ENCODE measurements at regions not wholly inside any gene's neighbourhood (a gene's known extent, or its start where the extent isn't known, plus 50 kb on each side); places are given as distances from the start of the nearest gene placed in this dataset.
"Not testable (repeated sequence)": the region's sequence is repeated elsewhere in the genome, so short reads cannot be mapped to it uniquely, and the experiment has no call there.

DNA sequence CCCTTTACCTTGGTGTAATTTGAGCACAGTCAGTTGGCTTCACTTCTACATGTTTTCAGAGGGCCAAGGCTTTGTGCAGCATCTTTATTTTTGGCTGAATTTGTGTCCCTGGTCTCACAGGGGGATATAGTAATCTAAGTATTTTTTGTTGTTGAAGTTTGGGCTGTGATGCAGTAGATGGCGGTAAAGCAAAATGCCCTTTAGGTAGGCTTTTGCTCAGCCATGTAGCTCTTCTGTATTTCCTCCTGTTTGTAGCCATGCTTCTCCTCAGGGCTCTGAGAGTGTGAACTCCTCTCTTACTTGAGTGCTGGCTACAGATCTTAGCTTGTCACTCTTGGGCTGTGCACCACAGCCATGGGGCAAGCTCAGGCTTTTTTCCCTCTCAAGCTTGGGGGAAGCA is 328.6 kb downstream of the SLITRK5 start:
- Mint-ChIP-seq H3K9me3 (peaks cover 0 to 8% of the 10 kb centered on the region in 2 donors), H3K36me3 (no peaks in the 10 kb centered on the region), H3K27ac (peak overlapping the region in 1 of 2 donors; percentile 56)
- ATAC-seq = no peak
- no peak for DNase-seq (ENCODE audit: low spot score in 2 of 2)

DNA sequence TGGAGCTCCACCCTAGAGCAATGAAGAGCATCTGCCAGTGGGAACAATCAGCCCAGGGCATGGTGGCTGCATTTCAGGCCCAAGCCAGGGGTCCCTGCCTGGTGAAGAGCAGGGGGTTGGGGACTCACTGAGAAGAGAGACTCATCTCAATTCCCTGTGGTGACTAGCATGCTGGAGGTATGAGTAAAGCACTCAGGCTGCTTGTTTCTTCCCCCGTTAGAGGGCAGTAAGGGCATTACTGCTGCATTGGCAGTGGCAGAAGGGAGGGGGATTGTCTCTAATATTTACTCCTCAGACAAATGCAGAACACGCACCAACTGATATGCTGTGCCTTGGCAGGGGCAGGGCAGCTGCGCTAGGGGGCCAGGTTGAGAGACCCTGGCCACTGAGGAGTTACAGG is 329.1 kb downstream of the SLITRK5 start:
- DNase-seq (ENCODE audit: low spot score in 2 of 2) = no peak
- Mint-ChIP-seq H3K36me3 (no peaks in the 10 kb centered on the region), H3K9me3 (peaks cover 0 to 8% of the 10 kb centered on the region in 2 donors), H3K27ac (no peak overlapping the region)
- ATAC-seq = no peak

DNA sequence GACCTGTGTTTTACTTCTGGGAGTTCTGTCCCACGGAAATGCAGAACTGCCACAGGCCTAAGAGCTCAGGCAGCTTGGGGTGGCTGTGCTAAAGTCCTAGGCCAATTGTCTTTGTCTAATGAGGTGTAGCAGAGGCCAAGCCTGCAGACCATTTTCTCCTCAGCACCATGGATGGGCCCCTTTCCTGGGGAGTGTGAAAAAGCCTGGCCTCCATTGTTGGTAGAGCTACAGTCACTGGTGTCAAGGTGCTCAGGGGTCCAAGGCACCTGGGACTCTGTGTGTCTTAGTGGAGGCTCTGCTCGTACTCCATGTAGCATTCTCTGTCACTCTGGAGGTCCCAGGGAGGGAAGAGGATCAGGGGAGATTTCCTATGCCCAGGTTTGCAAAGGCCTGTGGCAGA is 329.6 kb downstream of the SLITRK5 start:
- DNase-seq (ENCODE audit: low spot score in 2 of 2) (no peak), ATAC-seq (no peak)
- Mint-ChIP-seq H3K9me3 (peaks cover 0 to 8% of the 10 kb centered on the region in 2 donors), H3K36me3 (no peaks in the 10 kb centered on the region), H3K27ac (no peak overlapping the region)

- Mint-ChIP-seq H3K9me3 (no peaks in the 10 kb centered on the region), H3K36me3 (no peaks in the 10 kb centered on the region), H3K27ac (no peak overlapping the region)
- DNase-seq (ENCODE audit: low spot score in 2 of 2) = no peak
- ATAC-seq = no peak
Measured at GRCh38 chr13:88005188-88005587, 334.0 kb downstream of the SLITRK5 start.

- H3K9me3 Mint-ChIP-seq = peaks cover 10 to 13% of the 10 kb centered on the region in 2 donors
- no peak for ATAC-seq
- peaks cover 5 to 19% of the 10 kb centered on the region in 2 donors for H3K36me3 Mint-ChIP-seq
- no peak for DNase-seq (ENCODE audit: low spot score in 2 of 2)
- H3K27ac Mint-ChIP-seq = no peak overlapping the region
Measured at GRCh38 chr13:88014527-88014926, 343.4 kb downstream of the SLITRK5 start.

DNA sequence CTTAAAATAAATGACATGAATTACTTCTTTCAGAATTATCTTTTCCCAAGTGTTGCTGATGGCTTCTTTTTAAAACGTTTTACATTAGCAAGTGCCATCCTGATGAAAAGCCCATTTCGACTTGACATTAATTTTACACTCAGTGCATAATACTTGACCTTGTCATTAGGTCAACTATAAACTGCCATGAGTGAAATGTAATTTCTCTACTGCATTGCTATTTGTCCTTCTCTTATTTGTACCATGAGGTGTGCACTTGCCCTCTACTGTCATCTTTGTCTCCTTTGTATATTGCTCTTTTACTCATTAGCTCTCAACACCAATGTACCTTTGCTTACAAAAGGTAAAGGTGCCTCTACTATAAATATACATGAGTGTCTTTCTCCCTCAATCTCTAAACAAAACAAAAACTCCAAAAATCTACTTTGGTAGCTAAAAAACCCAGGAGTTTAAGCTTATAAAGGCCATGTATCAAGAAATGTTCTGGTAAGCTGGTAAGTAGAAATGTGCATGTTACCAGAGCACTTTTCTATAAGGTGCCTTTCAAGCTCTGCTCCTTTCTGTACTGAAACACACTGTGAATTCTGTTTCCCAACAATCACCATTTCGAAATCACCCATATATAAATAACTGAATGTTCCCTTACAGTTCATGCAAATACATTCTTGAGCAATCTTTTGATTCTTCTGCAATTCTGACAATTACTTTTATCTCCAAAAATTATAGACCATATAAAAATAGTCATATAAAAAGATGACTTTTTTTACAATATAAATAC is 351.4 kb downstream of the SLITRK5 start:
- Mint-ChIP-seq H3K36me3 (peaks cover 0 to 19% of the 10 kb centered on the region in 2 donors), H3K27ac (no peak overlapping the region), H3K9me3 (peaks cover 6 to 8% of the 10 kb centered on the region in 2 donors)
- ATAC-seq (no peak), DNase-seq (ENCODE audit: low spot score in 2 of 2) (no peak)

DNA sequence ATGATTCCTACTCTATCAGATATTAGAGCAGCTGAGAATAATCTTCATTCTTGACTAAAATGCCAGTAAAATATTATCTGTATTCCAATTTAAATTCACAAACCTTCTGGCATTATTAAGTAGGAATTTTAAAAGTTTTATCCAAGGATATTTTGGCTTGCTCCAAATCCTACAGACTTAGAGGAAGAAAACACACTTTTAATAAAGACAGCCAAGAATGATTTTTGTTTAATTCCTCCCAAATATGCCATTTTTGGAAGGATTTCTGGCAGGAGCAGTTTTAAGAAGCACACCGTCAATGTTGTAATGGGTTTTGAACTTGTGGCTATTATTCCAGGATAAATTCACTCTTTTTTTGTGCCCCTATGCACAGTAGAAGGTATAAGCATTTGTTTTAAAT is 355.1 kb downstream of the SLITRK5 start:
- Mint-ChIP-seq H3K27ac (no peak overlapping the region), H3K9me3 (no peaks in the 10 kb centered on the region), H3K36me3 (no peaks in the 10 kb centered on the region)
- ATAC-seq (no peak), DNase-seq (ENCODE audit: low spot score in 2 of 2) (no peak)

- ATAC-seq (no peak), DNase-seq (ENCODE audit: low spot score in 2 of 2) (no peak)
- Mint-ChIP-seq H3K9me3 (peaks cover 0 to 3% of the 10 kb centered on the region in 2 donors), H3K27ac (no peak overlapping the region), H3K36me3 (no peaks in the 10 kb centered on the region)
Measured at GRCh38 chr13:88031980-88032559, 360.9 kb downstream of the SLITRK5 start.

- not testable (repeated sequence) for DNase-seq (ENCODE audit: low spot score in 2 of 2); H3K36me3 Mint-ChIP-seq; ATAC-seq; H3K27ac Mint-ChIP-seq; H3K9me3 Mint-ChIP-seq
Measured at GRCh38 chr13:88036205-88036604, 365.0 kb downstream of the SLITRK5 start.

DNA sequence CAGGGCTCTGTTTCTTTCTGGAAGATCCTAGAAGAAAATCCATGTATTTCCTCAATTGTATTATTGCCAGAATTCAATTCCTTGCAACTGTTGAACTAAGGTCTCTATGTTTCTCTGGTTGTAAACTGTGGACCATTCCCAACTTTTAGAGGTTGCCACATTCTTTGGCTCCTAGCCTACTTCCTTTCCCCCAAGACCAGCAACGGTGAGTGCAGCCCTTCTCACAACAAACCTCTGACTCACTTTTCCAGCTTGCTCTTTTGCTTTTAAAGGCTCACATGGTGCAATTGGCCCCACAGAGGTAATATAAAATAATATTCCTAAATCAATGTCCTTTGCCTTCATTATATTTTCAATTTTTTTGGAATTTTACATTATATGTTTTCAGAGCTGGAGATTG is 371.3 kb downstream of the SLITRK5 start:
- no peak for ATAC-seq
- Mint-ChIP-seq H3K27ac (no peak overlapping the region), H3K9me3 (no peaks in the 10 kb centered on the region), H3K36me3 (no peaks in the 10 kb centered on the region)
- no peak for DNase-seq (ENCODE audit: low spot score in 2 of 2)

GRCh38 chr13:88051746-88052482 is 380.7 kb downstream of the SLITRK5 start:
- Mint-ChIP-seq H3K36me3 (peaks cover 0 to 5% of the 10 kb centered on the region in 2 donors), H3K9me3 (peaks cover 14 to 15% of the 10 kb centered on the region in 2 donors), H3K27ac (no peak overlapping the region)
- ATAC-seq (no peak), DNase-seq (ENCODE audit: low spot score in 2 of 2) (peak in 1 of 2 donors; percentile 40)

GRCh38 chr13:88063741-88064140 is 392.6 kb downstream of the SLITRK5 start:
- H3K27ac Mint-ChIP-seq = no peak overlapping the region
- DNase-seq (ENCODE audit: low spot score in 2 of 2) (no peak), ATAC-seq (no peak)
- H3K36me3 Mint-ChIP-seq = no peaks in the 10 kb centered on the region
- peaks cover 8 to 18% of the 10 kb centered on the region in 2 donors for H3K9me3 Mint-ChIP-seq

GRCh38 chr13:88066847-88067246 is 395.7 kb downstream of the SLITRK5 start:
- DNase-seq (ENCODE audit: low spot score in 2 of 2) = no peak
- Mint-ChIP-seq H3K36me3 (no peaks in the 10 kb centered on the region), H3K9me3 (peaks cover 4 to 18% of the 10 kb centered on the region in 2 donors), H3K27ac (no peak overlapping the region)
- ATAC-seq = no peak

DNA sequence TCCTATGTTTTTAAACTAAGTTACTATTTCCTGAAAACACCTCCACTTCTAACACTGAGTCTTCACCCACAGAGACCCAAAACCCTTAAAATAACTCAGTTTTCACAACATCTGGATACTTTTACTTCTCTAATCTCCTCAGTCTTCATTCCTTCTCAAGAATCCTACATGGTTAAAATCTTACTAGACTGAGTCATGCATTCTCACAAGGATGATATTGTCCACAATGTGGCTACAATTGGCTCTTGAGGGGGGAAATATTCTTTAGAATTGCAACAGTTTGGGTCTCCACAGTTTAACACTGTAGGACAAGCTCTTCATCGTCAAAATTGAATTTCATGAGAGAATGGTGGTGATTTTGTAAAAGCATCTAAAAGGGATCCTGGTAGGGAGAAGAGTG is 397.1 kb downstream of the SLITRK5 start:
- DNase-seq (ENCODE audit: low spot score in 2 of 2) (no peak), ATAC-seq (no peak)
- H3K36me3 Mint-ChIP-seq = no peaks in the 10 kb centered on the region
- H3K27ac Mint-ChIP-seq = no peak overlapping the region
- H3K9me3 Mint-ChIP-seq = peaks cover 4 to 11% of the 10 kb centered on the region in 2 donors

- ATAC-seq (no peak), DNase-seq (ENCODE audit: low spot score in 2 of 2) (no peak)
- Mint-ChIP-seq H3K36me3 (no peaks in the 10 kb centered on the region), H3K27ac (no peak overlapping the region), H3K9me3 (peaks cover 4 to 11% of the 10 kb centered on the region in 2 donors)
Measured at GRCh38 chr13:88068975-88069374, 397.8 kb downstream of the SLITRK5 start.

- no peak for DNase-seq (ENCODE audit: low spot score in 2 of 2)
- Mint-ChIP-seq H3K27ac (no peak overlapping the region), H3K36me3 (no peaks in the 10 kb centered on the region), H3K9me3 (peaks cover 0 to under 1% of the 10 kb centered on the region in 2 donors)
- ATAC-seq = no peak
Measured at GRCh38 chr13:88071371-88071770, 400.2 kb downstream of the SLITRK5 start.

DNA sequence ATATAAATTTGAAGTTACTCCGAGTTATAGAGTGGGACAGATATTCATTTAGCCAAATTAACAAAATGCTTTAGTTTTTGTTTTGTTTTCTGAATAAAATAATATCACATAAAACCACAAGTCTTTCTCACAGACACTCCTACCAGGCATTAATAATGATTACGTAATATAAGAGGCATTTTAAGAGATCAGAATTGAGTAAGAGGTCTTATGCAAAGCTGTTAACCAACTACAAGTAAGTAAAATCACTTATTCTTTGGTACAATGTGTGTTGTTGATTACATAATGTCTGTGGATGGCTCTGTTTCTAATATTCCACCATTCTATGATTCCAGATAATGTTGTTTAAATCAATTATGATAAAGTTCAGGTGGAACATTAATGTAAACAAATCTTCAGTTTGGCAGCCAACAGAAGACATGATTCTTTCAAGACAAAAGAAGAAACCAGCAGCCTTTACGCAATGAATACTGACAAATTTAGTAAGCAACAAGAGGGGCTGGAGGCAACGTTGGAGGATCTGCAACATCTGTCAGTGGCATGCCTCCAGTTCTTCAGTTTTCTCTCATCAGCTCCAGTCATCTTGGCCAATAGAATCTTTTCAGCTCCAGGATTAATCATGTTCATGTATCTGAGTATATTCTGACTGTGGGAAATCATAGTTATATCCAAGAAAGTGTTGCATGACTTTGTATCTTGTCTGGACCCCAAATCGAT is 403.8 kb downstream of the SLITRK5 start:
- no peak for DNase-seq (ENCODE audit: low spot score in 2 of 2)
- H3K27ac Mint-ChIP-seq = no peak overlapping the region
- H3K9me3 Mint-ChIP-seq = peaks cover 0 to 4% of the 10 kb centered on the region in 2 donors
- no peak for ATAC-seq
- no peaks in the 10 kb centered on the region for H3K36me3 Mint-ChIP-seq
